ENCODE measurements at regions not wholly inside any gene's neighbourhood (a gene's known extent, or its start where the extent isn't known, plus 50 kb on each side); places are given as distances from the start of the nearest gene placed in this dataset.

DNA sequence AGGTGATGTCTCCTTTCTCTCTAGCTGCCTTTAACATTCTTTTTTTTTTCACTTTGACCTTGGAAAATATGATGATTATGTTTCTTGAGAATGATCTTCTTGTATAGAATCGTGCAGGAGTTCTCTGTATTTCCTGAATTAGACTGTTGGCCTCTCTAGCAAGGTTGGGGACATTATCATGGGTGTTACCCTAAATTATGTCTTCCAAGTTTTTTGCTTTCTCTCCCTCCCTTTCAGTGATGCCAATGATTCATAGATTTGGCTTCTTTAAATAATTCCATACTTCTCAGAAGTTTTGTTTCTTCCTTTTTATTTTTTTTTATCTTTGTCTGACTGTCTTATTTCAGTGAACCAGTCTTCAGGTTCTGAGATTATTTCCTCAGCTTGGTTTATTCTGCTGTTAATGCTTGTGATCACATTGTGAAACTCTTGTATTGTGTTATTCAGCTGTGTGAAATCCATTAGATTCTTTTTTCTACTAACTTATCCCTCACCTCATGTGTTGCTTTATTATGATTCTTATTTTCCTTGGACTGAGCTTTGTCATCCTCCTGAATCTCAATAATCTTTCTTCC lies 268.4 kb upstream of the NRIP1 start:
- no peak overlapping the region for H3K27ac ChIP-seq
- no peak for DNase-seq (ENCODE audit: extremely low spot score in 2 of 2)
- H3K36me3 ChIP-seq: no peaks in the 10 kb centered on the region
- no peaks in the 10 kb centered on the region for H3K27me3 ChIP-seq
- intact Hi-C loops (cut with DNase I): no loop called here
- no peak for TF ChIP-seq POLR2A (IDR thresholded peaks at IDR 0.05)
- TF ChIP-seq, protein P1, sequence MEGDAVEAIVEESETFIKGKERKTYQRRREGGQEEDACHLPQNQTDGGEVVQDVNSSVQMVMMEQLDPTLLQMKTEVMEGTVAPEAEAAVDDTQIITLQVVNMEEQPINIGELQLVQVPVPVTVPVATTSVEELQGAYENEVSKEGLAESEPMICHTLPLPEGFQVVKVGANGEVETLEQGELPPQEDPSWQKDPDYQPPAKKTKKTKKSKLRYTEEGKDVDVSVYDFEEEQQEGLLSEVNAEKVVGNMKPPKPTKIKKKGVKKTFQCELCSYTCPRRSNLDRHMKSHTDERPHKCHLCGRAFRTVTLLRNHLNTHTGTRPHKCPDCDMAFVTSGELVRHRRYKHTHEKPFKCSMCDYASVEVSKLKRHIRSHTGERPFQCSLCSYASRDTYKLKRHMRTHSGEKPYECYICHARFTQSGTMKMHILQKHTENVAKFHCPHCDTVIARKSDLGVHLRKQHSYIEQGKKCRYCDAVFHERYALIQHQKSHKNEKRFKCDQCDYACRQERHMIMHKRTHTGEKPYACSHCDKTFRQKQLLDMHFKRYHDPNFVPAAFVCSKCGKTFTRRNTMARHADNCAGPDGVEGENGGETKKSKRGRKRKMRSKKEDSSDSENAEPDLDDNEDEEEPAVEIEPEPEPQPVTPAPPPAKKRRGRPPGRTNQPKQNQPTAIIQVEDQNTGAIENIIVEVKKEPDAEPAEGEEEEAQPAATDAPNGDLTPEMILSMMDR (IDR thresholded peaks at IDR 0.05): no peak
- no peak for TF ChIP-seq POLR2AphosphoS5 (IDR thresholded peaks at IDR 0.05; ENCODE audit: insufficient read depth in 1 of 2, low read depth in 1 of 2)
- no peaks in the 10 kb centered on the region for H3K4me1 ChIP-seq
- no peak overlapping the region for H3K4me3 ChIP-seq
- H3K9me3 ChIP-seq: no peaks in the 10 kb centered on the region

DNA sequence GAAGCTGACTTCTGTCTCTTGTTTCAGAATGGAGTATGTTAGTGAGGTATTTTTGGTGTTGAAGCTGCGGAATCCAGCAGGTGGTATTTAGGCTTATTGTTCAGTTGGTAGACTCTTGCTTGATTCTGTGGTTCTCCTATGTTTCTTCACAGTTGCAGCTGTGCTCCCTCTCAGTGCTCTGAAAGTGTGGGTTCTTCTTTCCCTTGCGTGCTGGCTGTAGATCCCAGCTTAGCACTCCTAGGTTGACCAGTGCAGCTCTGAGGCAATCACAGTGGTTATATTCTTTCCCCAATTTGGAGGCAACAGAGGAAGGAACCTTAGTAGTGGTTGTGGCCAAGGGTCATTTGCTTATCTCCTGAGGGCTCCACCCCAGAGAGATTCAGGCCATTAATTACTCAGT lies 269.2 kb upstream of the NRIP1 start:
- H3K9me3 ChIP-seq: no peaks in the 10 kb centered on the region
- no peak for DNase-seq (ENCODE audit: extremely low spot score in 2 of 2)
- TF ChIP-seq, protein P1 (IDR thresholded peaks at IDR 0.05): no peak
- TF ChIP-seq POLR2A (IDR thresholded peaks at IDR 0.05) (no peak), POLR2AphosphoS5 (IDR thresholded peaks at IDR 0.05; ENCODE audit: insufficient read depth in 1 of 2, low read depth in 1 of 2) (no peak)
- H3K4me1 ChIP-seq: no peaks in the 10 kb centered on the region
- no peak overlapping the region for H3K4me3 ChIP-seq
- H3K27ac ChIP-seq: no peak overlapping the region
- H3K27me3 ChIP-seq: no peaks in the 10 kb centered on the region
- intact Hi-C loops (cut with DNase I): no loop called here
- no peaks in the 10 kb centered on the region for H3K36me3 ChIP-seq

DNA sequence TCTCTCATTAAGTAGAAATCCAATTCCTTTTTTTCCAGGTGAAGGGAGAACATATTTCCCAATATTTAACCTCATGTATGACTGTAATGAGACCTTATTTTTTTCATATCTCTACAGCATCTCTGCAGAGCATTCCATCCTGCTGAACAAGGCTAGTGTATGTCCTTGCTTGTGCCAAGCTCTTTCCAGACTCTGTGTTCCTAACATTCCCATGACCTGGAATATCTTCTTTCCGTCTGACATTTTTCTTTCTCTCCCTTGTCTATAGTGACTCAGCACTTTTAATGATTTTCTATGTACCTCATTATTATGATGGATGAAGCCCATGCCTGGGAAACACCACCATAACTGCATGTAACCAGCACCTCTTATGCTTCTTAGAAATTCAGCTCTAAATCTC lies 278.3 kb upstream of the NRIP1 start:
- Histone ChIP-seq H3K27me3 (no peaks in the 10 kb centered on the region), H3K4me3 (no peak overlapping the region), H3K36me3 (no peaks in the 10 kb centered on the region), H3K27ac (no peak overlapping the region), H3K9me3 (no peaks in the 10 kb centered on the region), H3K4me1 (no peaks in the 10 kb centered on the region)
- TF ChIP-seq POLR2A (IDR thresholded peaks at IDR 0.05) (no peak), POLR2AphosphoS5 (IDR thresholded peaks at IDR 0.05; ENCODE audit: insufficient read depth in 1 of 2, low read depth in 1 of 2) (no peak)
- TF ChIP-seq, protein P1 (IDR thresholded peaks at IDR 0.05): no peak
- intact Hi-C loops (cut with DNase I): no loop called here
- DNase-seq (ENCODE audit: extremely low spot score in 2 of 2): no peak

DNA sequence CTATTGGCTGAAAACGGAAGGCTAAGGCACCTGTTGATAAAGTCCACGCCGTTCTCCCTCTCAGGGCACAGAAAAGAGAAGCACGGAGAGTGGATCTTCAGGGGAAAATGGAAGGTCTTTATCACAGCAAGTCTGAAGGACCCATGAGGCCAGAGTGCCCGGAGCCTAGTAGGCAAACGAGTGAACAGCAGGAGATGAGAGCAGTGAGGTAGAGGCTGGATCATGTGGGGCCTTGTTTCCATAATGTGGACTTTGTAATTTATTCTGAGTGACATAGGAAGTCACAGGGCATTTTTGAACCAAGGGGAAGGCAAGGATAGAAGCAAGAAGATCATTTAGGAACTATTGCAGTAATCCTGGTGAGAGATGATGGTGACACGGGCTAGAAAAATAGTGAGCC lies 287.2 kb upstream of the NRIP1 start:
- TF ChIP-seq POLR2A (IDR thresholded peaks at IDR 0.05): no peak
- TF ChIP-seq, protein P1 (IDR thresholded peaks at IDR 0.05): no peak
- TF ChIP-seq POLR2AphosphoS5 (IDR thresholded peaks at IDR 0.05; ENCODE audit: insufficient read depth in 1 of 2, low read depth in 1 of 2): no peak
- H3K36me3 ChIP-seq: no peaks in the 10 kb centered on the region

DNA sequence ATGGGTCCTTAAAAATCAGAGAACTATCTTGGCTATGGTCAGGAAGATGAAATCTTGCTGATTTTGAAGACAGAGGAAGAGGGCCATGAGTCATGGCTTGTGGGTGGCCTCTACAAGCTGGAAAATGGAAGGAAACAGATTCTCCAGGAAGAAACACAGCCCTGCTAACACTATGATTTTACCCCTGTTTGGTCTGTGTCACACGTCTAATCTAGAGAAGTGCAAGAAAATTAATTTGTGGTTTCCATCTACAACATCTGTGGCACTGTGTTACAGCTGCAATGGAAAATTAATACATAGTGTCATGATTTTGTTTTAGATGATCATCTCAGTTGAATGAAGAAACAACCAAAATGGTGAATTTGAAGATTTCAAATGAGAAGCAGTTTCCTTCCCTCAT lies 288.7 kb upstream of the NRIP1 start:
- no peak for TF ChIP-seq POLR2AphosphoS5 (IDR thresholded peaks at IDR 0.05; ENCODE audit: insufficient read depth in 1 of 2, low read depth in 1 of 2)
- TF ChIP-seq POLR2A (IDR thresholded peaks at IDR 0.05): no peak
- TF ChIP-seq, protein P1 (IDR thresholded peaks at IDR 0.05): no peak
- intact Hi-C loops (cut with DNase I): no loop called here
- DNase-seq (ENCODE audit: extremely low spot score in 2 of 2): no peak

More for the DNA sequence above, 287.2 kb upstream of the NRIP1 start:
- no peak for DNase-seq (ENCODE audit: extremely low spot score in 2 of 2)
- Histone ChIP-seq H3K4me1 (no peaks in the 10 kb centered on the region), H3K9me3 (no peaks in the 10 kb centered on the region), H3K4me3 (no peak overlapping the region), H3K27me3 (no peaks in the 10 kb centered on the region), H3K27ac (no peak overlapping the region)
- intact Hi-C loops (cut with DNase I): no loop called here

More for the DNA sequence above, 288.7 kb upstream of the NRIP1 start:
- no peak overlapping the region for H3K27ac ChIP-seq
- H3K4me3 ChIP-seq: no peak overlapping the region
- no peaks in the 10 kb centered on the region for H3K36me3 ChIP-seq
- no peaks in the 10 kb centered on the region for H3K9me3 ChIP-seq
- no peaks in the 10 kb centered on the region for H3K4me1 ChIP-seq
- H3K27me3 ChIP-seq: no peaks in the 10 kb centered on the region

All from vagina (tissue), 2 donors.